ENCODE measurements at regions not wholly inside any gene's neighbourhood (a gene's known extent, or its start where the extent isn't known, plus 50 kb on each side); places are given as distances from the start of the nearest gene placed in this dataset.

DNA sequence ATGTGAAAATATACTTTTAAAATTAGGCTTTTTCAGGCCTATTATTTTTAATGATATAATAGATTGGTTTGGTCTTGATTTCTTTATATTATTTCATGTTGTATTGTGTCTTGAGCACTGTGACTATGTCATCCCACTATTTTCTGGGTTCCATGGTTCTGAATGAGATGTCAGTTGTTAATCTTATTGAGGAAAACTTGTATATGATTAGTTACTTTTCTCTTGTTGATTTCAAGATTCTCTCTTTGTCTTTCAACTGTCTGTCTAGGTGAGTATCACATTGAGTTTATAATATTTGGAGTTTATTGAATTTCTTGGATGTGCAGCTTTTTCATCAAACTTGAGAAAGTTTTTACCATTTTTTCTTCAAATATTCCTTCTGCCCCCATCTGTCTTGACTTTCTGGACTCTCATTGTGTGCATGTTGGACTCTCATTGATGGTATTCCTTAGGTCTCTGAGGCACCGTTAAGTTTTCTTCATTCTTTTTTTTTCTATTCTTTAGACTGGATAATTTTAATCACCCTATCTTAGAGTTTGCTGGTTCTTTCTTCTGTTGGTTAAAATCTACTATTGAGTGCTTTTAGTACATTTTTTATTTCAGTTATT lies 175.8 kb downstream of the TMEM167A start:
- H3K27ac Mint-ChIP-seq (ENCODE audit: unreplicated experiment) = no peak overlapping the region
- H3K9me3 ChIP-seq (ENCODE audit: insufficient read depth, low read depth, low read length) = peaks cover 3% of the 10 kb centered on the region
- H3K9me3 Mint-ChIP-seq (ENCODE audit: unreplicated experiment) = peaks cover 8% of the 10 kb centered on the region
- H3K79me2 ChIP-seq (ENCODE audit: insufficient read depth, low read length) = no peaks in the 10 kb centered on the region
- no peaks in the 10 kb centered on the region for H3K27me3 ChIP-seq (ENCODE audit: insufficient read depth, low read length)
- no peak overlapping the region for H3K9ac ChIP-seq (ENCODE audit: low read length)
- no peaks in the 10 kb centered on the region for H3K27me3 Mint-ChIP-seq (ENCODE audit: low read depth, unreplicated experiment)
- no peak overlapping the region for H2AFZ ChIP-seq (ENCODE audit: low read depth, low read length)
- DNase-seq (ENCODE audit: low read depth) (no peak), FAIRE-seq (peak; percentile 37)
- H3K4me1 ChIP-seq (ENCODE audit: insufficient read depth, low read length) = no peaks in the 10 kb centered on the region
- no peak overlapping the region for H3K27ac ChIP-seq (ENCODE audit: low read depth, low read length)
- no peak overlapping the region for H3K4me3 Mint-ChIP-seq (ENCODE audit: unreplicated experiment)
- H4K20me1 ChIP-seq (ENCODE audit: insufficient read depth, low read length) = no peaks in the 10 kb centered on the region
- no peaks in the 10 kb centered on the region for H3K4me1 Mint-ChIP-seq (ENCODE audit: low read depth, unreplicated experiment)
- no peaks in the 10 kb centered on the region for H3K36me3 ChIP-seq (ENCODE audit: insufficient read depth, low read length)
- H3K36me3 Mint-ChIP-seq (ENCODE audit: low read depth, unreplicated experiment) = no peaks in the 10 kb centered on the region
- TF ChIP-seq, protein P1, sequence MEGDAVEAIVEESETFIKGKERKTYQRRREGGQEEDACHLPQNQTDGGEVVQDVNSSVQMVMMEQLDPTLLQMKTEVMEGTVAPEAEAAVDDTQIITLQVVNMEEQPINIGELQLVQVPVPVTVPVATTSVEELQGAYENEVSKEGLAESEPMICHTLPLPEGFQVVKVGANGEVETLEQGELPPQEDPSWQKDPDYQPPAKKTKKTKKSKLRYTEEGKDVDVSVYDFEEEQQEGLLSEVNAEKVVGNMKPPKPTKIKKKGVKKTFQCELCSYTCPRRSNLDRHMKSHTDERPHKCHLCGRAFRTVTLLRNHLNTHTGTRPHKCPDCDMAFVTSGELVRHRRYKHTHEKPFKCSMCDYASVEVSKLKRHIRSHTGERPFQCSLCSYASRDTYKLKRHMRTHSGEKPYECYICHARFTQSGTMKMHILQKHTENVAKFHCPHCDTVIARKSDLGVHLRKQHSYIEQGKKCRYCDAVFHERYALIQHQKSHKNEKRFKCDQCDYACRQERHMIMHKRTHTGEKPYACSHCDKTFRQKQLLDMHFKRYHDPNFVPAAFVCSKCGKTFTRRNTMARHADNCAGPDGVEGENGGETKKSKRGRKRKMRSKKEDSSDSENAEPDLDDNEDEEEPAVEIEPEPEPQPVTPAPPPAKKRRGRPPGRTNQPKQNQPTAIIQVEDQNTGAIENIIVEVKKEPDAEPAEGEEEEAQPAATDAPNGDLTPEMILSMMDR (IDR thresholded peaks at IDR 0.05; ENCODE audit: insufficient read depth, low read depth, low read length) = no peak
- no peak for TF ChIP-seq EZH2 (IDR thresholded peaks at IDR 0.05; ENCODE audit: insufficient read depth, low read length)
- H3K4me2 ChIP-seq (ENCODE audit: low read length) = no peak overlapping the region
- H3K4me3 ChIP-seq (ENCODE audit: insufficient read depth, low read depth, low read length) = no peak overlapping the region

DNA sequence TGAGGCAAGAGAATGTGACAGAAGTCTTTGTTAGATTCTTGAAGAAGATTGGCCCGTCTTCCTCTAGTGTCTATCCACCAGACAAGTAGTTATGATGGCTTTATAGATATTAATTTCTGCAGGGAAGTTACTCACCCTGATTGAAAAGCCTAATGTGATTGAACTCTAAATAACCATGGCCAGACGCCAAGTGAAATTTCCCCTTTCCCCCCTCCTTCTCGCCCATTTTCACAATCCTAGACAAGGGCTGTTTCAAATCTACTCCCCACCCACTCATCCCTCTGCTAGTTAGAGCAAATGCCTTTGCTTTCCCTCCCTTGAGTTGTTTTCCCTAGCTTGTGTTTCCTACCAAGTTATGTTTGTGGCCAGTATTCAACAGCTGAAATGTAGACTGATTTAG lies 182.5 kb downstream of the TMEM167A start:
- H2AFZ ChIP-seq (ENCODE audit: low read depth, low read length) = no peak overlapping the region
- H3K9ac ChIP-seq (ENCODE audit: low read length) = no peak overlapping the region
- no peaks in the 10 kb centered on the region for H3K36me3 Mint-ChIP-seq (ENCODE audit: low read depth, unreplicated experiment)
- H3K4me1 Mint-ChIP-seq (ENCODE audit: low read depth, unreplicated experiment) = peaks cover 9% of the 10 kb centered on the region
- FAIRE-seq = no peak
- no peak overlapping the region for H3K4me2 ChIP-seq (ENCODE audit: low read length)
- no peak overlapping the region for H3K27ac ChIP-seq (ENCODE audit: low read depth, low read length)
- H3K9me3 ChIP-seq (ENCODE audit: insufficient read depth, low read depth, low read length) = no peaks in the 10 kb centered on the region
- H3K27me3 ChIP-seq (ENCODE audit: insufficient read depth, low read length) = peaks cover 5% of the 10 kb centered on the region
- TF ChIP-seq EZH2 (IDR thresholded peaks at IDR 0.05; ENCODE audit: insufficient read depth, low read length) = no peak
- TF ChIP-seq, protein P1 (IDR thresholded peaks at IDR 0.05; ENCODE audit: insufficient read depth, low read depth, low read length) = no peak
- no peak overlapping the region for H3K4me3 ChIP-seq (ENCODE audit: insufficient read depth, low read depth, low read length)
- peaks cover 1% of the 10 kb centered on the region for H3K9me3 Mint-ChIP-seq (ENCODE audit: unreplicated experiment)
- H3K27me3 Mint-ChIP-seq (ENCODE audit: low read depth, unreplicated experiment) = no peaks in the 10 kb centered on the region
- H3K27ac Mint-ChIP-seq (ENCODE audit: unreplicated experiment) = no peak overlapping the region
- no peaks in the 10 kb centered on the region for H3K79me2 ChIP-seq (ENCODE audit: insufficient read depth, low read length)
- H3K36me3 ChIP-seq (ENCODE audit: insufficient read depth, low read length) = no peaks in the 10 kb centered on the region
- no peaks in the 10 kb centered on the region for H4K20me1 ChIP-seq (ENCODE audit: insufficient read depth, low read length)
- H3K4me3 Mint-ChIP-seq (ENCODE audit: unreplicated experiment) = no peak overlapping the region
- no peaks in the 10 kb centered on the region for H3K4me1 ChIP-seq (ENCODE audit: insufficient read depth, low read length)
- DNase-seq (ENCODE audit: low read depth) = no peak

DNA sequence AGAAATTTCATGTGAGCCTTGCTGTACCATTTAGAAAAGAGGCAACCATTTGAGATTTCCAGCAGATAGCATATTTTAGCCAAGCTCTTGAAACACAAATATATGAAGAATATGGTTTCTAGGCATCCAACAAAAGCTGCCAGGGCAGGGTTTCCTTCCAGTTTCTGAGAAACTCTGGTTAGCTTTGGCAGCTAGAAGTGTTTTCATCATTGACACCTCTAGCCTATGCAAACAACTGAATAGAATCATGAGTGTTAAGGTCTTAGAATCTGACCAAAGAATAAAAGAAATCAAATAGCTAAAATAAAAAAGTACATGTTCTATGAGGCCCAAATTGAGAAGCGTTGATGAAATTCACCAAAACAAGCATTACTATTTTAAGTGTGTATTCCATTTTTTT lies 188.1 kb downstream of the TMEM167A start:
- no peak for FAIRE-seq
- H3K4me3 Mint-ChIP-seq (ENCODE audit: unreplicated experiment) = no peak overlapping the region
- Histone ChIP-seq H3K9me3 (ENCODE audit: insufficient read depth, low read depth, low read length) (no peaks in the 10 kb centered on the region), H3K27ac (ENCODE audit: low read depth, low read length) (no peak overlapping the region), H3K79me2 (ENCODE audit: insufficient read depth, low read length) (no peaks in the 10 kb centered on the region), H4K20me1 (ENCODE audit: insufficient read depth, low read length) (no peaks in the 10 kb centered on the region), H3K4me1 (ENCODE audit: insufficient read depth, low read length) (peaks cover 3% of the 10 kb centered on the region), H3K4me2 (ENCODE audit: low read length) (no peak overlapping the region), H2AFZ (ENCODE audit: low read depth, low read length) (no peak overlapping the region), H3K9ac (ENCODE audit: low read length) (no peak overlapping the region), H3K36me3 (ENCODE audit: insufficient read depth, low read length) (no peaks in the 10 kb centered on the region), H3K4me3 (ENCODE audit: insufficient read depth, low read depth, low read length) (no peak overlapping the region), H3K27me3 (ENCODE audit: insufficient read depth, low read length) (peaks cover 13% of the 10 kb centered on the region)
- H3K27ac Mint-ChIP-seq (ENCODE audit: unreplicated experiment) = no peak overlapping the region
- no peaks in the 10 kb centered on the region for H3K36me3 Mint-ChIP-seq (ENCODE audit: low read depth, unreplicated experiment)
- DNase-seq (ENCODE audit: low read depth) = no peak
- TF ChIP-seq EZH2 (IDR thresholded peaks at IDR 0.05; ENCODE audit: insufficient read depth, low read length) = no peak
- TF ChIP-seq, protein P1 (IDR thresholded peaks at IDR 0.05; ENCODE audit: insufficient read depth, low read depth, low read length) = no peak
- H3K4me1 Mint-ChIP-seq (ENCODE audit: low read depth, unreplicated experiment) = peaks cover 10% of the 10 kb centered on the region
- H3K9me3 Mint-ChIP-seq (ENCODE audit: unreplicated experiment) = no peaks in the 10 kb centered on the region
- no peaks in the 10 kb centered on the region for H3K27me3 Mint-ChIP-seq (ENCODE audit: low read depth, unreplicated experiment)
